GM12878 (cell line): ENCODE measurements at regions not wholly inside any gene's neighbourhood (a gene's known extent, or its start where the extent isn't known, plus 50 kb on each side); places are given as distances from the start of the nearest gene placed in this dataset.
A peak's percentile ranks its signal among the peaks of the same experiment; 100 is the strongest.

Experiments used
- ATAC-seq: fragments of 200-7000 bp; cut with Tn5 transposase; 3 replicates; pipeline ENCODE4 v1.9.1; 2020; ENCODE audit warnings: mild to moderate bottlenecking, moderate library complexity
- BruUV-seq: library from RNA; stranded (reverse); fragments of 400-500 nt; replicated peaks from 2 replicates; lab custom pipeline; 2021; lab: Mats Ljungman, UMichigan
- CTCF ChIA-PET: fragments of 300-600 bp; sonication (Branson Sonifier 250); formaldehyde crosslinking; extraction: SDS; loops from one replicate; lab custom pipeline; 2021; ENCODE audit warnings: inconsistent platforms; lab: Yijun Ruan, JAX
- POLR2A ChIA-PET: fragments of 350-600 bp; formaldehyde crosslinking; extraction: SDS; loops from one replicate; lab custom pipeline; 2021; ENCODE audit warnings: inconsistent platforms; lab: Charles Lee
- RAD21 ChIA-PET: fragments of 300-600 bp; sonication (Branson Sonifier 250); formaldehyde crosslinking; loops from one replicate; lab custom pipeline; 2023; ENCODE audit warnings: antibody characterized with exemption; ENCODE audit not compliant: unreplicated experiment; lab: Charles Lee
- SMC1A ChIA-PET: fragments of 300-600 bp; sonication (Branson Sonifier 250); formaldehyde crosslinking; loops from one replicate; lab custom pipeline; 2023; ENCODE audit not compliant: unreplicated experiment, uncharacterized antibody; lab: Charles Lee
- DNase-seq: peaks from one replicate; pipeline ENCODE4 v3.0.0-alpha.2; 2011; ENCODE audit warnings: low read depth, low spot score
- FAIRE-seq: peaks from 3 replicates; lab custom pipeline; 2011; peaks lifted over from hg19 to GRCh38; lab: Jason Lieb, UNC
- H2AFZ ChIP-seq: 2 replicates; pipeline ENCODE4 v1.6.0; 2011; ENCODE audit warnings: low read depth, low read length, control low read depth; ENCODE audit not compliant: control insufficient read depth
- H3K27ac ChIP-seq: 2 replicates; pipeline ENCODE4 v1.5.1; 2011; ENCODE audit warnings: control low read depth; ENCODE audit not compliant: control insufficient read depth, insufficient read depth
- H3K27me3 ChIP-seq, 2 experiments: replicated peaks in 1 of 2; 2 replicates each; pipeline versions ENCODE4 v1.6.0 to v1.6.1; 2011; ENCODE audit warnings: low read length in 1 of 2; ENCODE audit not compliant: control insufficient read depth in 2 of 2, insufficient read depth in 2 of 2
- H3K36me3 ChIP-seq, 2 experiments: 2 replicates each; pipeline ENCODE4 v1.5.1; 2011; ENCODE audit warnings: low read length in 1 of 2; ENCODE audit not compliant: control insufficient read depth in 2 of 2, insufficient read depth in 2 of 2
- H3K4me1 ChIP-seq: 2 replicates; pipeline ENCODE4 v1.6.1; 2011; ENCODE audit warnings: mild to moderate bottlenecking, low read length, moderate library complexity, mixed read lengths; ENCODE audit not compliant: control insufficient read depth, insufficient read depth
- H3K4me2 ChIP-seq: 2 replicates; pipeline ENCODE4 v1.6.0; 2011; ENCODE audit warnings: control low read depth; ENCODE audit not compliant: control insufficient read depth, insufficient read depth
- H3K4me3 ChIP-seq: fragments of 200-600 bp; sonication (generic); 2 replicates; pipeline ENCODE4 v1.5.1; 2016
- H3K79me2 ChIP-seq: 2 replicates; pipeline ENCODE4 v1.6.0; 2011; ENCODE audit warnings: low read length; ENCODE audit not compliant: control insufficient read depth, insufficient read depth
- H3K9ac ChIP-seq: 2 replicates; pipeline ENCODE4 v1.8.0; 2011; ENCODE audit warnings: low read length, control low read depth, mixed read lengths; ENCODE audit not compliant: control insufficient read depth, insufficient read depth
- H3K9me3 ChIP-seq: replicated peaks from 3 replicates; pipeline ENCODE4 v1.5.1; 2011; ENCODE audit warnings: mild to moderate bottlenecking, low read length; ENCODE audit not compliant: control insufficient read depth, insufficient read depth
- H4K20me1 ChIP-seq: 2 replicates; pipeline ENCODE4 v1.6.0; 2011; ENCODE audit not compliant: control insufficient read depth, insufficient read depth
- E2F4 ChIP-seq: IDR thresholded peaks from 2 replicates; pipeline ENCODE4 v1.6.1; 2012; ENCODE audit warnings: low read depth, low read length, improper control_type of control experiment
- EP300 ChIP-seq, 2 experiments: fragments of 150-350 bp in 1 of 2; IDR thresholded peaks; 2 replicates each; pipeline ENCODE4 v1.6.1; 2011 to 2012; ENCODE audit warnings: low read depth in 2 of 2, low read length in 2 of 2, borderline replicate concordance in 1 of 2, improper control_type of control experiment in 1 of 2, inconsistent platforms in 1 of 2; ENCODE audit not compliant: control insufficient read depth in 1 of 2
- FOXK2 ChIP-seq: fragments of 450-650 bp; IDR thresholded peaks from 2 replicates; pipeline ENCODE4 v1.6.1; 2017; ENCODE audit warnings: mild to moderate bottlenecking, moderate library complexity
- MAX ChIP-seq: IDR thresholded peaks from 2 replicates; pipeline ENCODE4 v1.6.1; 2012; ENCODE audit warnings: low read depth, low read length, improper control_type of control experiment
- MEF2A ChIP-seq: IDR thresholded peaks from 2 replicates; pipeline ENCODE4 v1.6.1; 2011; ENCODE audit warnings: low read depth, mild to moderate bottlenecking, low read length, moderate library complexity; ENCODE audit not compliant: insufficient read depth
- NR2C1 ChIP-seq: fragments of 450-650 bp; IDR thresholded peaks from 2 replicates; pipeline ENCODE4 v1.6.1; 2017; ENCODE audit warnings: antibody characterized with exemption, mild to moderate bottlenecking, moderate library complexity
- PML ChIP-seq: IDR thresholded peaks from 2 replicates; pipeline ENCODE4 v1.6.1; 2012; ENCODE audit warnings: low read length, inconsistent platforms
- POLR2AphosphoS5 ChIP-seq: IDR thresholded peaks from 2 replicates; pipeline ENCODE4 v1.6.1; 2011; ENCODE audit warnings: mild to moderate bottlenecking, low read length, inconsistent platforms
- PRDM15 ChIP-seq: fragments of 450-650 bp; formaldehyde crosslinking; IDR thresholded peaks from 2 replicates; pipeline ENCODE4 v1.4.0; 2020; ENCODE audit warnings: mild to moderate bottlenecking, moderate library complexity
- RAD21 ChIP-seq: IDR thresholded peaks from 2 replicates; pipeline ENCODE4 v1.6.1; 2011; ENCODE audit warnings: mild to moderate bottlenecking, low read depth, low read length, moderate library complexity; ENCODE audit not compliant: insufficient read depth
- SKIL ChIP-seq: fragments of 450-650 bp; IDR thresholded peaks from 2 replicates; pipeline ENCODE4 v1.6.1; 2017; ENCODE audit warnings: mild to moderate bottlenecking, low read depth, inconsistent platforms; ENCODE audit not compliant: poor library complexity, severe bottlenecking
- WGBS: methylation state at CpG from one replicate; pipeline ENCODE4 v1.1.6; 2016; ENCODE audit warnings: low lambda C conversion rate; ENCODE audit not compliant: insufficient replicate concordance, insufficient coverage; ENCODE audit errors: missing lambda C conversion rate; 5-methylcytosine and 5-hydroxymethylcytosine counted together
- in situ Hi-C: fragments of 300-500 bp; cut with MboI; formaldehyde crosslinking; loops from 9 replicates; pipeline ENCODE4 v1.14.3; 2018; ENCODE audit warnings: mixed read lengths
- intact Hi-C: fragments of 100-400 bp; cut with micrococcal nuclease; formaldehyde crosslinking; loops from one replicate; pipeline ENCODE4 v1.14.2; 2022; ENCODE audit not compliant: unreplicated experiment

- TF ChIP-seq SKIL (no peak), MEF2A (no peak), POLR2AphosphoS5 (no peak), E2F4 (no peak)
- TF ChIP-seq, all 136 proteins: peak for 0
Observed at GRCh38 chr12:30853561-30854133, 72.9 kb upstream of the TSPAN11 start (continued).

DNA sequence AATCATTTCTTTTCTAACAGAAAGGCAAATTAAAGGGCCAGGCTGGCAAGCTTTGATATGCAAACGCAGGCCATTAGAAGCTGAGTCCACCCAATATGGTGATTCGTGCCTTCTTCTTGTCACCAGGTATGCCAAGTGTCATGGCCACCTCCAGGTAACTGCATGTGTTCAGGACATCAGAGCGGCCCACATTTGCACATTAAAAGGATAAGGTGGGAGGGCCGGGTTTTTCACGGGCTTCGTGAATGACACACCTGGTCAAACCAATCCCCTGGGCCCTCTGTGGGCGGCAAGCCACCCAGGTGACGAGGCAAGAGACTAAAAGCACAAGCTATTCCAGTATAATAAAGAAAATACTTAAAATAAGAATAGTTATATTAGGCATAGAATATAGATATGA, 75.9 kb upstream of the TSPAN11 start:
- in situ Hi-C loops = loop anchor here (10.0 kb wide), 1 partner anchor 794 kb away; no protein-coding TSS in a partner anchor
- TF ChIP-seq PML = no peak
- no peak for TF ChIP-seq MAX
- TF ChIP-seq EP300 (IDR thresholded peaks at IDR 0.05; ENCODE audit: borderline replicate concordance in 1 of 2, control insufficient read depth in 1 of 2, low read depth in 2 of 2, low read length in 2 of 2) = no peak
- no peak for TF ChIP-seq RAD21
- no peak for TF ChIP-seq SKIL
- no peak for TF ChIP-seq PRDM15 (CRISPR knock-in tag)
- no peak for TF ChIP-seq NR2C1
- TF ChIP-seq FOXK2 = no peak

More for the DNA sequence above, 75.9 kb upstream of the TSPAN11 start:
- CTCF ChIA-PET = interaction anchor here (0.6 to 10.0 kb wide), 14 partner anchors 12 to 670 kb away, joined by 3 to 125 read pairs (median 5); partner anchors contain the start of gene IPO8
- DNase-seq (no peak), ATAC-seq (peak; percentile 17; the same call in 2 of the 3 replicates), FAIRE-seq (no peak)
- no TSS peak for BruUV-seq
- RAD21 ChIA-PET = interaction anchor here (0.7 to 2.7 kb wide), 6 partner anchors 118 to 512 kb away, joined by 3 to 26 read pairs (median 3); no protein-coding TSS in a partner anchor
- no peak overlapping the region for H3K9ac ChIP-seq
- H3K4me2 ChIP-seq = no peak overlapping the region
- peaks cover 3% of the 10 kb centered on the region for H3K4me1 ChIP-seq
- WGBS = 15% methylated on average over 8 of the region's 8 CpGs
- no peaks in the 10 kb centered on the region for H4K20me1 ChIP-seq
- no peaks in the 10 kb centered on the region for H3K79me2 ChIP-seq
- SMC1A ChIA-PET = interaction anchor here (1.0 to 2.3 kb wide), 7 partner anchors 10 to 424 kb away, joined by 4 to 25 read pairs (median 9); no protein-coding TSS in a partner anchor
- no peak overlapping the region; the same call in 1 of the 2 replicates for H2AFZ ChIP-seq
- intact Hi-C loops = loop anchor here (1.0 to 2.0 kb wide), 2 partner anchors 136 to 422 kb away; no protein-coding TSS in a partner anchor
- H3K36me3 ChIP-seq = no peaks in the 10 kb centered on the region
- H3K4me3 ChIP-seq = no peak overlapping the region
- POLR2A ChIA-PET = no interaction called here
- no peaks in the 10 kb centered on the region for H3K27me3 ChIP-seq
- no peak overlapping the region for H3K27ac ChIP-seq
- no peaks in the 10 kb centered on the region for H3K9me3 ChIP-seq
